GM12878 (cell line): ENCODE measurements at regions not wholly inside any gene's neighbourhood (a gene's known extent, or its start where the extent isn't known, plus 50 kb on each side); places are given as distances from the start of the nearest gene placed in this dataset.

ENCODE experiments used
- ATAC-seq: fragments of 200-7000 bp; cut with Tn5 transposase; 3 replicates; pipeline ENCODE4 v1.9.1; 2020; ENCODE audit warnings: mild to moderate bottlenecking, moderate library complexity
- BruUV-seq: library from RNA; stranded (reverse); fragments of 400-500 nt; replicated peaks from 2 replicates; lab custom pipeline; 2021; lab: Mats Ljungman, UMichigan
- CTCF ChIA-PET: fragments of 300-600 bp; sonication (Branson Sonifier 250); formaldehyde crosslinking; extraction: SDS; loops from one replicate; lab custom pipeline; 2021; ENCODE audit warnings: inconsistent platforms; lab: Yijun Ruan, JAX
- POLR2A ChIA-PET: fragments of 350-600 bp; formaldehyde crosslinking; extraction: SDS; loops from one replicate; lab custom pipeline; 2021; ENCODE audit warnings: inconsistent platforms; lab: Charles Lee
- RAD21 ChIA-PET: fragments of 300-600 bp; sonication (Branson Sonifier 250); formaldehyde crosslinking; loops from one replicate; lab custom pipeline; 2023; ENCODE audit warnings: antibody characterized with exemption; ENCODE audit not compliant: unreplicated experiment; lab: Charles Lee
- SMC1A ChIA-PET: fragments of 300-600 bp; sonication (Branson Sonifier 250); formaldehyde crosslinking; loops from one replicate; lab custom pipeline; 2023; ENCODE audit not compliant: unreplicated experiment, uncharacterized antibody; lab: Charles Lee
- DNase-seq: peaks from one replicate; pipeline ENCODE4 v3.0.0-alpha.2; 2011; ENCODE audit warnings: low read depth, low spot score
- FAIRE-seq: peaks from 3 replicates; lab custom pipeline; 2011; peaks lifted over from hg19 to GRCh38; lab: Jason Lieb, UNC
- H2AFZ ChIP-seq: 2 replicates; pipeline ENCODE4 v1.6.0; 2011; ENCODE audit warnings: low read depth, low read length, control low read depth; ENCODE audit not compliant: control insufficient read depth
- H3K27ac ChIP-seq: 2 replicates; pipeline ENCODE4 v1.5.1; 2011; ENCODE audit warnings: control low read depth; ENCODE audit not compliant: control insufficient read depth, insufficient read depth
- H3K27me3 ChIP-seq, 2 experiments: replicated peaks in 1 of 2; 2 replicates each; pipeline versions ENCODE4 v1.6.0 to v1.6.1; 2011; ENCODE audit warnings: low read length in 1 of 2; ENCODE audit not compliant: control insufficient read depth in 2 of 2, insufficient read depth in 2 of 2
- H3K36me3 ChIP-seq, 2 experiments: 2 replicates each; pipeline ENCODE4 v1.5.1; 2011; ENCODE audit warnings: low read length in 1 of 2; ENCODE audit not compliant: control insufficient read depth in 2 of 2, insufficient read depth in 2 of 2
- H3K4me1 ChIP-seq: 2 replicates; pipeline ENCODE4 v1.6.1; 2011; ENCODE audit warnings: mild to moderate bottlenecking, low read length, moderate library complexity, mixed read lengths; ENCODE audit not compliant: control insufficient read depth, insufficient read depth
- H3K4me2 ChIP-seq: 2 replicates; pipeline ENCODE4 v1.6.0; 2011; ENCODE audit warnings: control low read depth; ENCODE audit not compliant: control insufficient read depth, insufficient read depth
- H3K4me3 ChIP-seq: fragments of 200-600 bp; sonication (generic); 2 replicates; pipeline ENCODE4 v1.5.1; 2016
- H3K79me2 ChIP-seq: 2 replicates; pipeline ENCODE4 v1.6.0; 2011; ENCODE audit warnings: low read length; ENCODE audit not compliant: control insufficient read depth, insufficient read depth
- H3K9ac ChIP-seq: 2 replicates; pipeline ENCODE4 v1.8.0; 2011; ENCODE audit warnings: low read length, control low read depth, mixed read lengths; ENCODE audit not compliant: control insufficient read depth, insufficient read depth
- H3K9me3 ChIP-seq: replicated peaks from 3 replicates; pipeline ENCODE4 v1.5.1; 2011; ENCODE audit warnings: mild to moderate bottlenecking, low read length; ENCODE audit not compliant: control insufficient read depth, insufficient read depth
- H4K20me1 ChIP-seq: 2 replicates; pipeline ENCODE4 v1.6.0; 2011; ENCODE audit not compliant: control insufficient read depth, insufficient read depth
- ETV6 ChIP-seq, 2 experiments: fragments of 450-650 bp in 1 of 2; IDR thresholded peaks in 1 of 2; conservative IDR thresholded peaks in 1 of 2; 2 replicates each; pipeline ENCODE4 v1.6.1; 2014; ENCODE audit warnings: antibody characterized with exemption in 1 of 2, borderline replicate concordance in 1 of 2, low read depth in 1 of 2, mild to moderate bottlenecking in 1 of 2, moderate library complexity in 1 of 2
- KLF5 ChIP-seq: fragments of 450-650 bp; IDR thresholded peaks from 2 replicates; pipeline ENCODE4 v1.6.1; 2014; ENCODE audit warnings: mild to moderate bottlenecking; ENCODE audit not compliant: partially characterized antibody
- SRF ChIP-seq, 2 experiments: IDR thresholded peaks; 2 replicates each; pipeline ENCODE4 v1.6.1; 2011; ENCODE audit warnings: low read depth in 2 of 2, low read length in 2 of 2, mild to moderate bottlenecking in 1 of 2, moderate library complexity in 1 of 2
- TCF3 ChIP-seq: IDR thresholded peaks from 2 replicates; pipeline ENCODE4 v1.6.1; 2012; ENCODE audit warnings: low read depth, mild to moderate bottlenecking, low read length, borderline replicate concordance; ENCODE audit not compliant: insufficient read depth
- YBX1 ChIP-seq: fragments of 450-650 bp; IDR thresholded peaks from 2 replicates; pipeline ENCODE4 v1.6.1; 2016; ENCODE audit warnings: antibody characterized with exemption
- ZBTB11 ChIP-seq: fragments of 450-650 bp; formaldehyde crosslinking; IDR thresholded peaks from 2 replicates; pipeline ENCODE4 v1.5.0; 2022; ENCODE audit warnings: mild to moderate bottlenecking, missing genetic modification characterization
- WGBS: methylation state at CpG from one replicate; pipeline ENCODE4 v1.1.6; 2016; ENCODE audit warnings: low lambda C conversion rate; ENCODE audit not compliant: insufficient replicate concordance, insufficient coverage; ENCODE audit errors: missing lambda C conversion rate; 5-methylcytosine and 5-hydroxymethylcytosine counted together
- in situ Hi-C: fragments of 300-500 bp; cut with MboI; formaldehyde crosslinking; loops from 9 replicates; pipeline ENCODE4 v1.14.3; 2018; ENCODE audit warnings: mixed read lengths
- intact Hi-C: fragments of 100-400 bp; cut with micrococcal nuclease; formaldehyde crosslinking; loops from one replicate; pipeline ENCODE4 v1.14.2; 2022; ENCODE audit not compliant: unreplicated experiment

DNA sequence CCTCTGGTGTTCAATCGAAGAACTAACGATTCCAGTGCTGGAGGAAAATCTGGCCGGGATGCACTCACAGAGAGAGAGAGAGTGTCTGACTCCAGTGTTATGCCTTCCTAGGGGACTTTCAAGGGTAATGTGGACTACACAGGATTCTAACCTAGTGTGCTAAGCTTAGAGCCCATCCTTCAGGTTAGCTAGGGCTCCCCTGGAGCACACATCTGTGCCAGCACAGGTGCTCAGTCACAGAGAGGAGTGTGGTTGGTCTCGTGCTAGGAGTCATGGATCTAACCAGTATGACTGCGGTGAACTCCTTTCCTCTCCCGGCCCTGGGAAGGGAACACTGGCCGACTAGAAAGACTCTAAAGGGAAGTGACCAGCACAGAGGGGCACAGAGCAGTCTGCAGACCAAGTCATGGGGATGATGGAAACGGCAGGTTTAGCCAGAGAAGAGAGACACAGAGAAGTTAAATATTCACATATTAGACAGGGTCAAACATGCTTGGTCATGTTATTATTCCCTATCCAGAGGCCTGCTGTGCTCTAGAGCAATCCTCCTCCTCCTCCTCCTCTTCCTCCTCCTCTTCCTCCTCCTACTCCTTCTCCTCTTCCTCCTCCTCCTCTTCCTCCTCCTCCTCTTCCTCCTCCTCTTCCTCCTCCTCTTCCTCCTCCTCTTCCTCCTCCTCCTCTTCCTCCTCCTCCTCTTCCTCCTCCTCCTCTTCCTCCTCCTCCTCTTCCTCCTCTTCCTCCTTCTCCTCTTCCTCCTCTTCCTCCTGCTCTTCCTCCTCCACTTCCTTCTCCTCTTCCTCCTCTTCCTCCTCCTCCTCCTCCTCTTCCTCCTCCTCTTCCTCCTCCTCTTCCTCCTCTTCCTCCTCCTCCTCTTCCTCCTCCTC is 280.3 kb downstream of the XXYLT1 start:
- Histone ChIP-seq H3K27ac (no peak overlapping the region), H4K20me1 (no peaks in the 10 kb centered on the region), H3K79me2 (no peaks in the 10 kb centered on the region), H3K27me3 (no peaks in the 10 kb centered on the region; a peak in 2 of 4 replicates), H3K9me3 (no peaks in the 10 kb centered on the region), H2AFZ (no peak overlapping the region), H3K4me2 (no peak overlapping the region), H3K9ac (no peak overlapping the region), H3K4me3 (no peak overlapping the region), H3K4me1 (no peaks in the 10 kb centered on the region), H3K36me3 (no peaks in the 10 kb centered on the region)
- CTCF ChIA-PET, result no interaction called here
- ATAC-seq (no peak), FAIRE-seq (no peak), DNase-seq (no peak)
- TF ChIP-seq ZBTB11, result no peak
- no peak for TF ChIP-seq ETV6 (conservative IDR thresholded peaks at IDR 0.05 in 1 of 2, IDR thresholded peaks at IDR 0.05 in 1 of 2; ENCODE audit: borderline replicate concordance in 1 of 2, low read depth in 1 of 2)
- TF ChIP-seq KLF5, result no peak
- TF ChIP-seq TCF3, result no peak
- TF ChIP-seq SRF (IDR thresholded peaks at IDR 0.05; ENCODE audit: low read depth in 2 of 2, low read length in 2 of 2), result no peak
- no peak for TF ChIP-seq YBX1
- POLR2A ChIA-PET, result no interaction called here
- BruUV-seq, result no TSS peak
- RAD21 ChIA-PET, result no interaction called here
- 45% methylated on average over 8 of the region's 8 CpGs for WGBS
- SMC1A ChIA-PET, result no interaction called here
- intact Hi-C loops, result no loop called here
- in situ Hi-C loops, result no loop called here
